T-helper 2 cell treated with Interferon-gamma antibody and Interleukin-4, amounts not matched to agents 5 μg/mL and 100 μg/mL, for 36 hours (primary cell): ENCODE measurements at regions not wholly inside any gene's neighbourhood (a gene's known extent, or its start where the extent isn't known, plus 50 kb on each side); places are given as distances from the start of the nearest gene placed in this dataset.
A peak's percentile ranks its signal among the peaks of the same experiment; 100 is the strongest.
"Not testable (repeated sequence)": the region's sequence is repeated elsewhere in the genome, so short reads cannot be mapped to it uniquely, and the experiment has no call there.

Experiments used
- DNase-seq: peaks from one replicate; pipeline ENCODE4 v3.0.0; 2021; ENCODE audit warnings: low spot score
- H3K27ac Mint-ChIP-seq: one replicate; pipeline ENCODE4 v1.8.0; 2021; ENCODE audit warnings: mild to moderate bottlenecking, mixed read lengths
- H3K27me3 Mint-ChIP-seq: one replicate; pipeline ENCODE4 v1.8.0; 2021; ENCODE audit warnings: low read depth, mixed read lengths
- H3K36me3 Mint-ChIP-seq: one replicate; pipeline ENCODE4 v1.8.0; 2021; ENCODE audit warnings: low read depth, mixed read lengths
- H3K4me1 Mint-ChIP-seq: one replicate; pipeline ENCODE4 v1.8.0; 2021; ENCODE audit warnings: low read depth, mixed read lengths
- H3K4me3 Mint-ChIP-seq: one replicate; pipeline ENCODE4 v1.8.0; 2022; ENCODE audit warnings: mild to moderate bottlenecking, moderate library complexity, mixed read lengths
- H3K9me3 Mint-ChIP-seq: one replicate; pipeline ENCODE4 v1.8.0; 2021; ENCODE audit warnings: mixed read lengths

- H3K4me1 Mint-ChIP-seq = peaks cover 17% of the 10 kb centered on the region
- H3K9me3 Mint-ChIP-seq, DNase-seq, H3K27ac Mint-ChIP-seq, H3K4me3 Mint-ChIP-seq, H3K36me3 Mint-ChIP-seq: not testable (repeated sequence)
- H3K27me3 Mint-ChIP-seq = peaks cover 43% of the 10 kb centered on the region
Measured at GRCh38 chr17:21509356-21509755, 133.2 kb downstream of the KCNJ12 start.

- no peak for DNase-seq
- Mint-ChIP-seq H3K36me3 (peaks cover 1% of the 10 kb centered on the region), H3K4me1 (peaks cover 17% of the 10 kb centered on the region), H3K27me3 (peaks cover 53% of the 10 kb centered on the region), H3K27ac (no peak overlapping the region), H3K4me3 (peak overlapping the region; percentile 71), H3K9me3 (no peaks in the 10 kb centered on the region)
Measured at GRCh38 chr17:21510686-21511362, 134.7 kb downstream of the KCNJ12 start.

DNA sequence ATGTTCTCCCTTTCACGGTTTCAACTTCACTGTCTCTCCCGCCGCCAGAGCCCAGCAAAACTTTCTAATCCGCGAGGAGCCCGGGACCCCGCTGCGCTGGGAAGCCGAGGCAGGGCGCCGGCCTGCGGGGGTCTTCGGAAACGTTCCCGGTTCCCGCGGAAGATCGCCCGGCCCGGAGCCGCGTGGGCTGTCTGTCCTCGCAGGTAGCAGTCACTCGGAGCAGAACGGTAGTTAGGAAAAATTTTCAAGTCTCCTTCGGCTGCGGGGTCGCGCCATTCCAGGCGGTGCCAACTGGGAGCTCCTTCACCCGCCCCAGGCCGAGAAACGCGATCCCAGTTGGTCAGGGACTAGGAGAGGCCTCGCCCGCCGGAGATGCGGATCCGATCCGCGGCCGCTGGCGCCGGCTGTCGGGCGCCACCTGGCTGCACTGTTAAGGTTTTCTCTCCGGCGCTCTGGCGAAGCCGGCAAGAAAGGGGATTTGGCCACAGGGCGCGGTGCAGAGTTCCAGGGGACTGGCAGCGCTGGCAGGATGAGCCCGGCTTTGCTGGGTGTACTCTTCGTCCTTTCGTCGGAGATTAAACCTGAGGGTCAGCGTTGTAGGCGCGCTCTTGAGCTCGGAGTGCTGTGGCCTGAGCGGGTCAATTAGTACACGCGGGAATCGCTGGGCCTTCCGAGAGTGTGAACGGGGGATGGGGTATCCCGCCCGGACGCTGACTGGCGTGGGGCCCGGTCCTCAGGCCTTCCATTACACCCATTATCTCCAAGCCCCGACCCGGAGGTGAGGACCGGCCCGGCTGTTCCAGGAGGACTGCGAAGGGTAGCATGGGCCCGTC is 135.4 kb downstream of the KCNJ12 start:
- H3K4me1 Mint-ChIP-seq = peaks cover 17% of the 10 kb centered on the region
- no peak overlapping the region for H3K27ac Mint-ChIP-seq
- peaks cover 56% of the 10 kb centered on the region for H3K27me3 Mint-ChIP-seq
- peak; percentile 44 for DNase-seq
- H3K4me3 Mint-ChIP-seq = peak overlapping the region; percentile 71
- no peaks in the 10 kb centered on the region for H3K9me3 Mint-ChIP-seq
- H3K36me3 Mint-ChIP-seq = peaks cover 1% of the 10 kb centered on the region

- H3K27ac Mint-ChIP-seq = no peak overlapping the region
- peak overlapping the region; percentile 41 for H3K4me3 Mint-ChIP-seq
- H3K27me3 Mint-ChIP-seq = peaks cover 58% of the 10 kb centered on the region
Measured at GRCh38 chr17:21512307-21513011, 136.3 kb downstream of the KCNJ12 start.

DNA sequence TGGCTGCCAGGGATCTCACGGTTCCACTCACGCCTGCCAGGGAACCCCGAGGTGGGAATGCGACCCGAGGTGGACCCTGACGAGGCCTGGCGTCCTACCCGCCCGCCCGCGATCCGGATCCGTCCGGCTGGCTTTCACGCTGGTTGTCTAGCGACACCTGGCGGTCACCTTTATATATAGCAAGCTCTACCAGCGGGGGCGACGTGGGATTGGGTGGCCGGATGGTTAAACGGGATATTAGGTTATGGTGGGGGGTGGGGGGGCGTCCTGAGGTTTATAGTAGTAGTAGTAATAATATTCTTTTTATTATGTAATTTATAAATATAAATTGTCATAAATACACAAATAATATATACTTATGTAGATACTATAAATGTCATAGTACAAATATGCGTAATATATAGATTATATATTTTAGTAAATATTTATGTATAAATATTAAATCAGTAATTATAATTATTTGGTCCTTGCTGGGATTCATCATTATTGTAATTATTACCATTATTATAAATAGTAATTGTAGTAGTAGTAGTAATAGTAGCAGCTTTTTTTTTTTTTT is 136.9 kb downstream of the KCNJ12 start:
- Mint-ChIP-seq H3K36me3 (peaks cover 1% of the 10 kb centered on the region), H3K4me3 (peak overlapping the region; percentile 41), H3K4me1 (peaks cover 14% of the 10 kb centered on the region), H3K9me3 (no peaks in the 10 kb centered on the region), H3K27me3 (peaks cover 60% of the 10 kb centered on the region), H3K27ac (no peak overlapping the region)
- DNase-seq = peak; percentile 61

More at GRCh38 chr17:21512307-21513011, 136.3 kb downstream of the KCNJ12 start:
- DNase-seq = no peak
- Mint-ChIP-seq H3K9me3 (no peaks in the 10 kb centered on the region), H3K36me3 (peaks cover 1% of the 10 kb centered on the region), H3K4me1 (peaks cover 17% of the 10 kb centered on the region)

GRCh38 chr17:21514567-21514966 is 138.4 kb downstream of the KCNJ12 start:
- Mint-ChIP-seq H3K27me3 (peaks cover 57% of the 10 kb centered on the region), H3K4me1 (peaks cover 11% of the 10 kb centered on the region)
- H3K9me3 Mint-ChIP-seq, H3K4me3 Mint-ChIP-seq, H3K36me3 Mint-ChIP-seq, H3K27ac Mint-ChIP-seq, DNase-seq: not testable (repeated sequence)

DNA sequence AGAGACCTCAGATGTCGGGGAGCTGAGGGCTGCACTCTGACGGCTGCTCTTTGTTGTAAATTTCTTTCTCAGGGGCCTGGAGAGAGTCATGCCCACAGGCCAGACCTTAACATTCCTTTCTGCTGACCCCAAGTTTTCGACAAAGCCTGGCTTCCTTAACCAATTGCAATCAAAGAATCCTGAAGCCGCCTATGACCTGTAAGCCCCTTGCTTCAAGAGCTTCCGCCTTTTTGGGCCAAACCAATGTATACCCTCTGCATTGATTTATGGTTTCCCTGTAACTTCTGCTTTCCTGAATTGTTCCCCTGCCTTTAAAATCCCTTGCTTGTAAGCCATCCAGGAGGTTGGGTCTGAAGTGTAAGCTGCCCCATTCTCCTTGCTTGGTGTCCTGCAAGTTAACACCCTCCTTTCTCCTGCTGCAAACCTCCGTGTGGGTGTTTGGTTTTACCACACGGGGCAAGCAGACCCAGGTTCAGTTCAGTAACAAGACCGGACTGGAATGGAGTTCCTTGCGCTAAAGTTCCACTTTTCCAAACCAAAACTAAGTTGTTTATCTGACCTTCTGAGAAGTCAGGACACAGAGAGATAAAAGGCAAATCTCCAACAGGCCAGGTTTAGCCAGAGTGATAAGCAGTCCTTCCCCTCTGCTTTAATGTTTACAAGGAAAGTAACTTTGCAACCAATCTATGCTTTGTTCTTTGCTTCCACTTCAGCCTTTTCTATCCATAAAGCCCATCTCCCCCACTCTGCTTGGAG is 141.6 kb downstream of the KCNJ12 start:
- H3K9me3 Mint-ChIP-seq = no peaks in the 10 kb centered on the region
- H3K27ac Mint-ChIP-seq = no peak overlapping the region
- no peak for DNase-seq
- H3K36me3 Mint-ChIP-seq = no peaks in the 10 kb centered on the region
- peaks cover 2% of the 10 kb centered on the region for H3K4me1 Mint-ChIP-seq
- H3K4me3 Mint-ChIP-seq = no peak overlapping the region
- peaks cover 38% of the 10 kb centered on the region for H3K27me3 Mint-ChIP-seq

DNA sequence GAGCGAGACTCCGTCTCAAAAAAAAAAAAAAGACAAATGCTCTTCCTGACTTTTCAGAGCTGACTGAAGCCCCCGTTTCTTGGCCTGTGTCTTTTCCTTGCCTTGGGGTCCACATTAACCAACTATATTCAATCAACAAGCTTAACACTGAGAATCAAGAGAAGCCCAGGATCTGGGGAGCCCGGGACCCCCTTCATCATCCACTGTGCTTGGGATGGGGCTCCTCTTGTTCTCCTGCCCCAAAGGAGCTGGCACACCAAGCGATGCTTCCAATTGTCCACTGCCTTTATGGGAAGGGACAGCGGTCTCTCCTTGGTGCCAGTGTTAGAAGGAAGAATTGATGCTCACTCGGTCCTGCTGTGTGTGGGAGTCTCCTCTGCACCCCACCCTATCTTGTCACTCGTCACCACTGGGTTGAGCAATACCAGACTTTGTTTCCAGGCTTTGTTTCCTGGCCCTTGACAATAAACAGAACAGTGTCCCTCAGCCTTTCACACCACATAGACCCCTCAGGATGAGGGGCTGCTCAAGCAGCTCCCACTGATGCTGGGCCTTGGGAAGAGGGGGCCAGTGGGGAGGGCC is 146.7 kb downstream of the KCNJ12 start:
- no peaks in the 10 kb centered on the region for H3K4me1 Mint-ChIP-seq
- no peak overlapping the region for H3K27ac Mint-ChIP-seq
- no peak for DNase-seq
- peaks cover 15% of the 10 kb centered on the region for H3K27me3 Mint-ChIP-seq
- no peaks in the 10 kb centered on the region for H3K9me3 Mint-ChIP-seq
- H3K36me3 Mint-ChIP-seq = no peaks in the 10 kb centered on the region
- H3K4me3 Mint-ChIP-seq = no peak overlapping the region

DNA sequence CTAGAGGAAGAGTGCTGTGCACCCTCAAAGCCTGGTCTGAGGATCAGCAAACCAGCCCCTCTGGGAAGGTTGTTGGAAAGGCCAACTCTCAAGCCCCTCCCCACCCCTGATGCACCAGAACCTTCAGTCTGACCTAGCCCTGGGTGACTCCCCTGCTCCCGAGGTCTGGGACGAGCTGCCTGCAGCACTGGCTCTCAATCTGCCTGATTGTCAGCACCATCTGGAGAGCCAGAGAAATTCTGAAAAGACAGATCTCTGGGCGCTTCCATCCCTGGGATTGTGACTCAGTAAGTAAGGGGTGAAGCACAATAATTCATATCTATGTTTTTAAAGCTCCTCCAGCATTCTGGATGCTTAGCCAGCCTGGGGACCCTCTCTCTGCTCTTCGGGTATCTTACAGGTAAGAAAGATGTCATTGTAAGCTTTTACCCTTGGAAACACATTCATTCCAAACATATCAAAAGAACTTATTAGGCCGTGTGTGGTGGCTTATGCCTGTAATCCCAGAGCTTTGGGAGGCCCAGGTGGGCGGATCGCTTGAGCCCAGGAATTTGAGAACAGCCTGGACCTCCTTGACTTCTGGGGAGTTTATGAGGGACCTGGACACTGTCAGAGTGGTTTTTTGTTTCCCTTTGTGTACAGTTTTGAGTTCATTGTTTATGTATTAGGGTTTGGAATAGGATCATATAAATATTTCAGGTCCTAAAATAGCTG is 147.5 kb downstream of the KCNJ12 start:
- Mint-ChIP-seq H3K36me3 (no peaks in the 10 kb centered on the region), H3K27ac (no peak overlapping the region), H3K4me1 (no peaks in the 10 kb centered on the region), H3K4me3 (no peak overlapping the region), H3K27me3 (peaks cover 11% of the 10 kb centered on the region), H3K9me3 (no peaks in the 10 kb centered on the region)
- no peak for DNase-seq

- Mint-ChIP-seq H3K4me1 (no peaks in the 10 kb centered on the region), H3K9me3 (no peaks in the 10 kb centered on the region), H3K27ac (no peak overlapping the region), H3K27me3 (peaks cover 8% of the 10 kb centered on the region), H3K4me3 (no peak overlapping the region), H3K36me3 (no peaks in the 10 kb centered on the region)
- no peak for DNase-seq
Measured at GRCh38 chr17:21524211-21524591, 148.0 kb downstream of the KCNJ12 start.

DNA sequence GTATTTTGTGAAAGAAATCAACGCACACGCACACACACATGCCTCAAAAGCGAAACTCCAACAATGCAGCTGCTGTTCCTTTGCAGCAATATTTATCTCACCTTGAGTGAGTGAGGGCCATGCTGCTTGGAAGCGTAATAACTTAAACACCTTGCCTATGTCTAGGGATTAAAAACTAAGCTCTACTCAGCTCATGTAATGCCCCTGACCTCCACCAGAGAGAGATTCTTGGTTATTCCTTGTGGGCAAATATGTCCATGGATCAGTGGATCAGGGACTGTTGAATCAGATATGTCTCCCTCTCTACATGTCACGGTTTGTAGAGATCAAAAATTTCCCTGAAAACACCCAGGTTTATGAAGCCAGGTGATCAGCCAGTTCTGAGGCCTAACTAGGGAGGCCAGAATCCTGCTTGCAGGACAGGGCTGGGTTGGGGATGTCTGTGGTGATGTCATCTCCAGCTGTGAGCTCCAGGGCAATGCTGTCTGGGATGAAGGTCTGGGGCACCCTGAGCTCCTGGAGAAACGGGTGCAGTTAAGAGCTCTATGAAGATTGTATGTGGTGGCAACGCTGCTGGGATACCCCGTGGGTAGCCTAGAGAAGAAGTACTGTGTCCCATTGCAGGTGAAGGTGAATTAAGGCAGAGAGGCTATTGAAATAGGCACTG is 149.4 kb downstream of the KCNJ12 start:
- Mint-ChIP-seq H3K27ac (no peak overlapping the region), H3K9me3 (no peaks in the 10 kb centered on the region), H3K4me1 (no peaks in the 10 kb centered on the region), H3K27me3 (peaks cover 5% of the 10 kb centered on the region), H3K36me3 (no peaks in the 10 kb centered on the region), H3K4me3 (no peak overlapping the region)
- no peak for DNase-seq

DNA sequence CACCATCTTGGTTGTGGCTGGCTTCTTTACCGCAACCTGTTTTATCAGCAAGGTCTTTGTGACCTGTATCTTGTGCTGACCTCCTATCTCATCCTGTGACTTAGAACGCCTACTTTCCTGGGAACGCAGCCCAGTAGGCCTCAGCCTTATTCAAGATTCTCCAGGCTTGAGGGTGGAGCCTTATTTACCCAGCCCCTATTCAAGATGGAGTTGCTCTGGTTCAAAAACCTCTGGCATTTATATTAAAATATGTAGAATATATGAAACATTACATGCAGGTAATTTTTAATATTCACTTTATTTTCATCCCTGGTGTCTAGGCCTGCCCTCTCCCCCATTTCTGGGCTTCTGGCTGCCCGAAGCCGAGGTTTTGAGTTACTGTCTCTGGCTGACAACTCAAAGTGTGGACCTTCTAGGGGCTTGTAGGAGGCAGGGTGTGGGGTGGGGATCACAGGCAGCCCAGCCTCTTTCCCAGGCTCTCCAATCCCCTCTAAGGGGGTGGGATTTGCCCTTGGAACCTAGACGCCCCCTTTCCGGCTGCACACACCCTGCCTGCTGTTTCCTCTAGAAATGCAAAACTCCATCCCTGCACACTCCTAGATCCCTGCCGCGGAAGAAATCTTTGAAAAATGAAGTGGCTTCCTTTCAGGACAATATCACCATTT is 152.0 kb downstream of the KCNJ12 start:
- no peak for DNase-seq
- Mint-ChIP-seq H3K27me3 (no peaks in the 10 kb centered on the region), H3K4me1 (peaks cover 14% of the 10 kb centered on the region), H3K9me3 (no peaks in the 10 kb centered on the region), H3K36me3 (peaks cover 7% of the 10 kb centered on the region), H3K27ac (no peak overlapping the region), H3K4me3 (no peak overlapping the region)
